H1 (cell line): ENCODE measurements at regions not wholly inside any gene's neighbourhood (a gene's known extent, or its start where the extent isn't known, plus 50 kb on each side); places are given as distances from the start of the nearest gene placed in this dataset.

Experiments
- EP300 ChIP-seq, 2 experiments: IDR thresholded peaks; 1 replicate in 1 of 2; 2 replicates in 1 of 2; pipeline ENCODE4 v1.6.1; 2011 to 2012; ENCODE audit warnings: low read depth in 2 of 2, low read length in 2 of 2, mild to moderate bottlenecking in 2 of 2, borderline replicate concordance in 1 of 2, inconsistent platforms in 1 of 2, moderate library complexity in 1 of 2
- KDM1A ChIP-seq: fragments of 200-600, 300-600 bp; sonication (generic); IDR thresholded peaks from 2 replicates; pipeline ENCODE4 v1.7.1; 2016; ENCODE audit warnings: mild to moderate bottlenecking, low read length, borderline replicate concordance
- KDM4A ChIP-seq: IDR thresholded peaks from one replicate; pipeline ENCODE4 v1.7.1; 2012; ENCODE audit warnings: low read depth, mild to moderate bottlenecking, moderate library complexity, low read length, inconsistent platforms; ENCODE audit not compliant: severe bottlenecking
- KDM5A ChIP-seq: fragments of 200-600 bp; IDR thresholded peaks from 2 replicates; pipeline ENCODE4 v1.7.1; 2012; ENCODE audit warnings: mild to moderate bottlenecking, low read length, inconsistent platforms, mixed read lengths
- MAFK ChIP-seq: IDR thresholded peaks from 2 replicates; pipeline ENCODE4 v1.6.1; 2012; ENCODE audit warnings: low read depth, mild to moderate bottlenecking, improper control_type of control experiment, low read length
- MAX ChIP-seq: IDR thresholded peaks from 2 replicates; pipeline ENCODE4 v1.6.1; 2012; ENCODE audit warnings: inconsistent platforms
- NANOG ChIP-seq: IDR thresholded peaks from 2 replicates; pipeline ENCODE4 v1.6.1; 2011; ENCODE audit warnings: low read length, low read depth, mild to moderate bottlenecking, inconsistent platforms; ENCODE audit not compliant: insufficient read depth, poor library complexity, severe bottlenecking
- SP1 ChIP-seq: IDR thresholded peaks from 2 replicates; pipeline ENCODE4 v1.6.1; 2011; ENCODE audit warnings: low read depth, low read length

GRCh38 chr10:4448030-4448429 is 378.0 kb upstream of the AKR1E2 start (continued):
- no peak for TF ChIP-seq MAFK
- no peak for TF ChIP-seq SP1
- no peak for TF ChIP-seq MAX
- TF ChIP-seq KDM1A: no peak
- TF ChIP-seq KDM4A: no peak
- TF ChIP-seq KDM5A: no peak
- TF ChIP-seq EP300 (IDR thresholded peaks at IDR 0.05; ENCODE audit: borderline replicate concordance in 1 of 2, low read depth in 2 of 2, low read length in 2 of 2): no peak
- no peak for TF ChIP-seq NANOG
- TF ChIP-seq, all 59 proteins: peak for 0
